Keratinocyte (primary cell): ENCODE measurements at regions not wholly inside any gene's neighbourhood (a gene's known extent, or its start where the extent isn't known, plus 50 kb on each side); places are given as distances from the start of the nearest gene placed in this dataset.
A peak's percentile ranks its signal among the peaks of the same experiment; 100 is the strongest.

Experiments used
- DNase-seq: peaks from one replicate; pipeline ENCODE4 v3.0.0-alpha.2; 2011; ENCODE audit warnings: low read depth, missing footprints, low spot score
- FAIRE-seq: peaks from 2 replicates; lab custom pipeline; 2011; peaks lifted over from hg19 to GRCh38; lab: Jason Lieb, UNC
- H2AFZ ChIP-seq: 2 replicates; pipeline ENCODE4 v1.6.0; 2012; ENCODE audit warnings: low read length, control low read depth, inconsistent platforms; ENCODE audit not compliant: control insufficient read depth
- H3K27ac ChIP-seq: 2 replicates; pipeline ENCODE4 v1.5.1; 2011; ENCODE audit warnings: low read length; ENCODE audit not compliant: control insufficient read depth, insufficient read depth
- H3K27me3 ChIP-seq: 3 replicates; pipeline ENCODE4 v1.6.0; 2011; ENCODE audit warnings: low read length; ENCODE audit not compliant: control insufficient read depth, insufficient read depth; ENCODE audit errors: extremely low read depth
- H3K36me3 ChIP-seq, 2 experiments: 2 replicates in 1 of 2; 3 replicates in 1 of 2; pipeline ENCODE4 v1.5.1; 2011; ENCODE audit warnings: low read length in 2 of 2, mild to moderate bottlenecking in 1 of 2; ENCODE audit not compliant: control insufficient read depth in 2 of 2, insufficient read depth in 2 of 2; ENCODE audit errors: extremely low read depth in 1 of 2
- H3K4me1 ChIP-seq: 3 replicates; pipeline ENCODE4 v1.5.1; 2011; ENCODE audit warnings: low read length; ENCODE audit not compliant: control insufficient read depth, insufficient read depth; ENCODE audit errors: extremely low read depth
- H3K4me2 ChIP-seq: 3 replicates; pipeline ENCODE4 v1.6.0; 2011; ENCODE audit warnings: low read depth, low read length; ENCODE audit not compliant: control insufficient read depth, insufficient read depth; ENCODE audit errors: extremely low read depth
- H3K4me3 ChIP-seq, 3 experiments: fragments of 200-600 bp in 1 of 3; sonication (generic) in 1 of 3; 2 replicates in 2 of 3; 3 replicates in 1 of 3; pipeline ENCODE4 v1.5.1; 2011 to 2016; ENCODE audit warnings: low read length in 3 of 3, mild to moderate bottlenecking in 3 of 3, control low read depth in 2 of 3, inconsistent platforms in 1 of 3, low read depth in 1 of 3, mixed read lengths in 1 of 3, mixed run types in 1 of 3, moderate library complexity in 1 of 3; ENCODE audit not compliant: control insufficient read depth in 2 of 3, insufficient read depth in 2 of 3; ENCODE audit errors: extremely low read depth in 1 of 3
- H3K79me2 ChIP-seq: 2 replicates; pipeline ENCODE4 v1.6.0; 2012; ENCODE audit warnings: low read length; ENCODE audit not compliant: control insufficient read depth, insufficient read depth
- H3K9ac ChIP-seq: 3 replicates; pipeline ENCODE4 v1.6.0; 2011; ENCODE audit warnings: low read length; ENCODE audit not compliant: control insufficient read depth, insufficient read depth; ENCODE audit errors: extremely low read depth
- H3K9me1 ChIP-seq: 3 replicates; pipeline ENCODE4 v1.6.0; 2011; ENCODE audit warnings: low read length; ENCODE audit not compliant: control insufficient read depth, insufficient read depth; ENCODE audit errors: extremely low read depth
- H3K9me3 ChIP-seq: 2 replicates; pipeline ENCODE4 v1.5.1; 2012; ENCODE audit warnings: low read depth, low read length; ENCODE audit not compliant: control insufficient read depth
- H4K20me1 ChIP-seq: 3 replicates; pipeline ENCODE4 v1.6.0; 2011; ENCODE audit warnings: low read length; ENCODE audit not compliant: control insufficient read depth, insufficient read depth; ENCODE audit errors: extremely low read depth
- EZH2 ChIP-seq: IDR thresholded peaks from one replicate; pipeline ENCODE4 v1.6.1; 2012; ENCODE audit warnings: inconsistent platforms, mild to moderate bottlenecking, low read length, moderate library complexity
- dilution Hi-C: fragments of 300-500 bp; cut with MboI; formaldehyde crosslinking; loops from one replicate; pipeline ENCODE4 v1.7.0; 2020; ENCODE audit warnings: low sequenced_read_pairs; ENCODE audit not compliant: extremely low pct_ligation_motif_present
- TF ChIP-seq, protein P1 (sequence below), 3 experiments: IDR thresholded peaks in 1 of 3; conservative IDR thresholded peaks in 1 of 3; optimal IDR thresholded peaks in 1 of 3; 2 replicates in 2 of 3; 3 replicates in 1 of 3; pipeline versions ENCODE3 to v1.5.1; 2011; ENCODE audit warnings: low read length in 3 of 3, mild to moderate bottlenecking in 3 of 3, moderate library complexity in 2 of 3, control low read depth in 1 of 3, inconsistent platforms in 1 of 3; ENCODE audit not compliant: insufficient read depth in 2 of 3; ENCODE audit errors: extremely low read depth in 1 of 3

DNA sequence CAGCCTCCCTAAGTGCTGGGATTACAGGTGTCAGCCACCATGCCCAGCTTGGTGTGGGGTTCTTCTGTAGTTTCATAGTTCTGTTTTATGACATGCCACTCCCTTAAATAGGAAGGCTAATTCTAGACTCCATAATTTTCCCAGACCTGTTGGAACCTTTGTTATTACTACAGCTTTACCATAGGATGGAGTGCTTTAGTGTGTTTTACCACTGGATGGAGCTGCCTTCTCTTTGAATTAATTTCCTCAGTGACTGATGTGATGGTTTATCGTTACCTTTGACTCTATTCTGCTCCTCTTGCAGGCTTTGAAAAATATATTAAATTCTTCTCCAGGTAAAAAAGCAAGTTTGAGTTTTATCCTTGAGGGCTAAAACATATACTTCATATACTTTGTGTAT lies 84.6 kb upstream of the NEK7 start:
- dilution Hi-C loops, result no loop called here
- no peaks in the 10 kb centered on the region for H3K9me3 ChIP-seq
- H3K36me3 ChIP-seq, result no peaks in the 10 kb centered on the region
- no peaks in the 10 kb centered on the region for H3K79me2 ChIP-seq
- FAIRE-seq (no peak), DNase-seq (no peak)
- no peak overlapping the region for H3K9ac ChIP-seq
- H3K4me3 ChIP-seq, result no peak overlapping the region
- no peaks in the 10 kb centered on the region for H3K9me1 ChIP-seq
- no peaks in the 10 kb centered on the region for H3K4me1 ChIP-seq
- H4K20me1 ChIP-seq, result no peaks in the 10 kb centered on the region
- no peak overlapping the region for H2AFZ ChIP-seq
- no peaks in the 10 kb centered on the region for H3K27me3 ChIP-seq
- no peak overlapping the region for H3K4me2 ChIP-seq
- H3K27ac ChIP-seq, result no peak overlapping the region
- TF ChIP-seq EZH2, result no peak
- TF ChIP-seq, protein P1, sequence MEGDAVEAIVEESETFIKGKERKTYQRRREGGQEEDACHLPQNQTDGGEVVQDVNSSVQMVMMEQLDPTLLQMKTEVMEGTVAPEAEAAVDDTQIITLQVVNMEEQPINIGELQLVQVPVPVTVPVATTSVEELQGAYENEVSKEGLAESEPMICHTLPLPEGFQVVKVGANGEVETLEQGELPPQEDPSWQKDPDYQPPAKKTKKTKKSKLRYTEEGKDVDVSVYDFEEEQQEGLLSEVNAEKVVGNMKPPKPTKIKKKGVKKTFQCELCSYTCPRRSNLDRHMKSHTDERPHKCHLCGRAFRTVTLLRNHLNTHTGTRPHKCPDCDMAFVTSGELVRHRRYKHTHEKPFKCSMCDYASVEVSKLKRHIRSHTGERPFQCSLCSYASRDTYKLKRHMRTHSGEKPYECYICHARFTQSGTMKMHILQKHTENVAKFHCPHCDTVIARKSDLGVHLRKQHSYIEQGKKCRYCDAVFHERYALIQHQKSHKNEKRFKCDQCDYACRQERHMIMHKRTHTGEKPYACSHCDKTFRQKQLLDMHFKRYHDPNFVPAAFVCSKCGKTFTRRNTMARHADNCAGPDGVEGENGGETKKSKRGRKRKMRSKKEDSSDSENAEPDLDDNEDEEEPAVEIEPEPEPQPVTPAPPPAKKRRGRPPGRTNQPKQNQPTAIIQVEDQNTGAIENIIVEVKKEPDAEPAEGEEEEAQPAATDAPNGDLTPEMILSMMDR (optimal IDR thresholded peaks at IDR 0.05 in 1 of 3, IDR thresholded peaks at IDR 0.05 in 1 of 3, conservative IDR thresholded peaks at IDR 0.05 in 1 of 3; ENCODE audit: extremely low read depth in 1 of 3, insufficient read depth in 2 of 3, low read length in 3 of 3), result peak in 1 of 3 experiments; percentile 13

DNA sequence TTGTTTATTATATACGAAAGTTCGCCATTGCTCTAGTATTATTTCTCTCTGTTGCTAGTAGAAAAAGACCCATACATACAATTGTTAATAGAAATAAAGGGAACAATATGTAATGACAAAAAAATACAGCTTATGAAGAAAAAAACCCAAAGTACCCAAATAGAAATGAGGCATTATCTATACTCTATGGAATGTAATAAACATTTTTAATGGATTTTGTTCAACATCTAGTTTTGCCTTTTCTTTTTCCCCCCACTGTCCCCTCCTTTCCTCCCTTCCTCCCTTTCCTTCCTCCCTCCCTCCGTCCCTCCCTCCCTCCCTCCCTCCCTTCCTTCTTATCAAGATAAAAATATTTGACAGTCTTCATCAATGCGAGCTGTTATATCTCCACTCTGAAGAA lies 81.5 kb upstream of the NEK7 start:
- Histone ChIP-seq H3K4me1 (no peaks in the 10 kb centered on the region), H2AFZ (no peak overlapping the region), H3K27ac (no peak overlapping the region), H3K27me3 (no peaks in the 10 kb centered on the region), H3K9ac (no peak overlapping the region), H3K79me2 (no peaks in the 10 kb centered on the region), H3K9me3 (no peaks in the 10 kb centered on the region), H3K4me3 (no peak overlapping the region), H3K9me1 (no peaks in the 10 kb centered on the region), H3K36me3 (no peaks in the 10 kb centered on the region), H3K4me2 (no peak overlapping the region), H4K20me1 (no peaks in the 10 kb centered on the region)
- dilution Hi-C loops, result no loop called here
- DNase-seq (no peak), FAIRE-seq (no peak)
- TF ChIP-seq EZH2, result no peak
- TF ChIP-seq, protein P1 (optimal IDR thresholded peaks at IDR 0.05 in 1 of 3, IDR thresholded peaks at IDR 0.05 in 1 of 3, conservative IDR thresholded peaks at IDR 0.05 in 1 of 3; ENCODE audit: extremely low read depth in 1 of 3, insufficient read depth in 2 of 3, low read length in 3 of 3), result no peak
